KMS-11 (cell line): ENCODE measurements at regions not wholly inside any gene's neighbourhood (a gene's known extent, or its start where the extent isn't known, plus 50 kb on each side); places are given as distances from the start of the nearest gene placed in this dataset.

Source experiments
- H2AFZ ChIP-seq: fragments of 200-600 bp; sonication (generic); 2 replicates; pipeline ENCODE4 v1.6.1; 2016; ENCODE audit warnings: antibody characterized with exemption, mixed run types, low read depth
- H3K27ac ChIP-seq: fragments of 200-600 bp; sonication (generic); 2 replicates; pipeline ENCODE4 v1.6.1; 2016; ENCODE audit warnings: mild to moderate bottlenecking, mixed run types
- H3K27me3 ChIP-seq: fragments of 200-600 bp; sonication (generic); 2 replicates; pipeline ENCODE4 v1.6.1; 2017; ENCODE audit warnings: mild to moderate bottlenecking, low read depth, mixed run types, moderate library complexity; ENCODE audit not compliant: insufficient read depth
- H3K36me3 ChIP-seq: fragments of 200-600 bp; sonication (generic); 2 replicates; pipeline ENCODE4 v1.6.1; 2017; ENCODE audit warnings: mild to moderate bottlenecking, mixed run types; ENCODE audit not compliant: insufficient read depth
- H3K4me1 ChIP-seq: fragments of 200-600 bp; sonication (generic); 2 replicates; pipeline ENCODE4 v1.6.1; 2016; ENCODE audit warnings: mild to moderate bottlenecking, low read depth, mixed run types; ENCODE audit not compliant: poor library complexity, severe bottlenecking
- H3K4me2 ChIP-seq: fragments of 200-600 bp; sonication (generic); 2 replicates; pipeline ENCODE4 v1.7.0; 2016; ENCODE audit warnings: mild to moderate bottlenecking, mixed run types
- H3K4me3 ChIP-seq: fragments of 200-600 bp; sonication (generic); IDR thresholded peaks from 2 replicates; pipeline ENCODE4 v1.6.1; 2017; ENCODE audit warnings: low read depth, low read length, mixed read lengths; ENCODE audit not compliant: insufficient read depth
- H3K79me2 ChIP-seq: fragments of 200-600 bp; sonication (generic); 2 replicates; pipeline ENCODE4 v1.6.1; 2016; ENCODE audit warnings: low read depth, mixed run types; ENCODE audit not compliant: insufficient read depth
- H3K9ac ChIP-seq: fragments of 200-600 bp; sonication (generic); 2 replicates; pipeline ENCODE4 v1.6.1; 2016; ENCODE audit warnings: mild to moderate bottlenecking, mixed run types
- H4K20me1 ChIP-seq: fragments of 200-600 bp; sonication (generic); 2 replicates; pipeline ENCODE4 v1.6.1; 2016; ENCODE audit warnings: mild to moderate bottlenecking, mixed run types; ENCODE audit not compliant: insufficient read depth
- TF ChIP-seq, protein P1 (sequence below): fragments of 200-600 bp; sonication (generic); conservative IDR thresholded peaks from 2 replicates; pipeline ENCODE4 v1.6.1; 2017; ENCODE audit warnings: low read depth, mild to moderate bottlenecking, antibody characterized with exemption, low read length, moderate library complexity, mixed read lengths

DNA sequence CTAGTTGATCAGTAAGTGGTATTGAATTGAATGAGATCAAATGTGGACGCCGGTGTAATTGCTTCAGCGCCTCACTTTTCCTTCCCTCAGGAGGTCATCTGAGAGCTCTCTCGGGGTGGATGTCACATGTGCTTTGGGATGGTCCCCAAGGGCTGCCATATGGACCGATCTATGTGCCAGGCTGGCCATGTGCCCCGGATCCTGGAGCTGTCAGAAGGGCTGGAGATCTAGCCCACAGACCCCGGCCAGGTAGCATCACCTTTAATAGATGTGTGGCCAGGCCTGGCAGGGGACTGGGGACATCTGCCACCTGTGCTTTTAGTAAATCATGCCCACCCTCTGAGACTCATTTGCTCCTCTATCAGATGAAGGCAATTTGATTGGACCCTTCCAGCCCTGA, 95.3 kb upstream of the CRHR1 start:
- H2AFZ ChIP-seq = no peak overlapping the region
- no peak overlapping the region for H3K4me3 ChIP-seq
- peaks cover 19% of the 10 kb centered on the region; the same call in 1 of the 2 replicates for H3K27me3 ChIP-seq
- H4K20me1 ChIP-seq = no peaks in the 10 kb centered on the region
- H3K9ac ChIP-seq = no peak overlapping the region
- H3K79me2 ChIP-seq = no peaks in the 10 kb centered on the region
- H3K4me2 ChIP-seq = no peak overlapping the region
- no peaks in the 10 kb centered on the region for H3K4me1 ChIP-seq
- H3K36me3 ChIP-seq = no peaks in the 10 kb centered on the region
- H3K27ac ChIP-seq = no peak overlapping the region
- TF ChIP-seq, protein P1, sequence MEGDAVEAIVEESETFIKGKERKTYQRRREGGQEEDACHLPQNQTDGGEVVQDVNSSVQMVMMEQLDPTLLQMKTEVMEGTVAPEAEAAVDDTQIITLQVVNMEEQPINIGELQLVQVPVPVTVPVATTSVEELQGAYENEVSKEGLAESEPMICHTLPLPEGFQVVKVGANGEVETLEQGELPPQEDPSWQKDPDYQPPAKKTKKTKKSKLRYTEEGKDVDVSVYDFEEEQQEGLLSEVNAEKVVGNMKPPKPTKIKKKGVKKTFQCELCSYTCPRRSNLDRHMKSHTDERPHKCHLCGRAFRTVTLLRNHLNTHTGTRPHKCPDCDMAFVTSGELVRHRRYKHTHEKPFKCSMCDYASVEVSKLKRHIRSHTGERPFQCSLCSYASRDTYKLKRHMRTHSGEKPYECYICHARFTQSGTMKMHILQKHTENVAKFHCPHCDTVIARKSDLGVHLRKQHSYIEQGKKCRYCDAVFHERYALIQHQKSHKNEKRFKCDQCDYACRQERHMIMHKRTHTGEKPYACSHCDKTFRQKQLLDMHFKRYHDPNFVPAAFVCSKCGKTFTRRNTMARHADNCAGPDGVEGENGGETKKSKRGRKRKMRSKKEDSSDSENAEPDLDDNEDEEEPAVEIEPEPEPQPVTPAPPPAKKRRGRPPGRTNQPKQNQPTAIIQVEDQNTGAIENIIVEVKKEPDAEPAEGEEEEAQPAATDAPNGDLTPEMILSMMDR = no peak

DNA sequence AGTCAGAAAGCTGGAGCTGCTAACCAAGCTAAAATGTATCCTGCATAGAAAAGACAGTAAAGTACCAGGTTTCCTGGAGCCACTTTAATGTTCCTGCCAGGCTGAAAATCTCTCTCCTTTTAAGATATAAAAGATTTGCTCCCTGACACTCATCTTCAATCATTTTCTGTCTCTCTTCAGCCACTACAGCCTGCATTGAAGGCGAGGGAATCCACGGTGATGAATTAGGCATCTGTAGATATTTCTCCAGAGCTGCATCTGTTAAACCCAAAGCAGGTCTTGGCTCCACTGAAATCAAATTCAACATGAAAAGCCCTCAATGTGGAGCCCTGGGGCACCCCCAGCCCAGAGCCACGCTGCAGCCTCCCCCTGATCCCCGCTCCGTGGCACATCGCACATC, 94.7 kb upstream of the CRHR1 start:
- H3K4me2 ChIP-seq = no peak overlapping the region
- no peak overlapping the region for H2AFZ ChIP-seq
- H3K27ac ChIP-seq = no peak overlapping the region
- H3K36me3 ChIP-seq = no peaks in the 10 kb centered on the region
- TF ChIP-seq, protein P1 = no peak
- H3K27me3 ChIP-seq = peaks cover 19% of the 10 kb centered on the region; the same call in 1 of the 2 replicates
- no peaks in the 10 kb centered on the region for H3K4me1 ChIP-seq
- no peaks in the 10 kb centered on the region for H4K20me1 ChIP-seq
- no peak overlapping the region for H3K4me3 ChIP-seq
- H3K9ac ChIP-seq = no peak overlapping the region
- H3K79me2 ChIP-seq = no peaks in the 10 kb centered on the region

DNA sequence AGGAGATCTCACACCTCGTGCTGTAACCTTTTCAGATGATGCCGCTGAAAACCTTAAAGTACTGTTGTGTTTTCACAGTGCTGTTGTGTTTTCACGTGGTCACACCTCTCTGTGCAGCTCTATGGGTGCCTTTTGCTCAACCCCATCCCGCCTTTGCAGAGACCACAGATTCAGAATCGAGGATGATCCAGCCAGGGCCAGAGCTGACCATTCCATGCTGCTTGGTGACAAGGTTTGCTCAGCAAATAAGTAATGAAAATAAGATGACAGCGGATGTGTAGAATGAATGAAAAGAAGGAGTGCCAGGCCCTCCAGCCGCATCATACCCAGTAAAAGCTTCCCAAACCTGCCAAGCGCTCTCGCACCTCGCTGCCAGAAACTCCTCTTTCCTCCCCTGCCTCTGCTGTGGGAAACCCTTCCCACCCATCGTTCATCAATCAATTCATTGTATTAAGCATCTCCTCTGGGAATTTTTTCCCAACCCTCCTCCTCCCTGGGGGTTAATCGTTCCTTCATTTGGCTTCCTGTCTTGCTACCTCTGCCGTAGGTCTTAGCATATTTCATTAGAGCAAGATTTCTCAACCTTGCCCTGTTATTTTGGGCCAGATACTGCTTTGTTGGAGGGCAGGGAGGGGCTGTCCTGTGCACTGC, 93.4 kb upstream of the CRHR1 start:
- Histone ChIP-seq H3K4me3 (no peak overlapping the region), H3K79me2 (no peaks in the 10 kb centered on the region), H2AFZ (no peak overlapping the region), H3K36me3 (no peaks in the 10 kb centered on the region), H3K4me1 (no peaks in the 10 kb centered on the region), H3K9ac (no peak overlapping the region), H3K27me3 (peaks cover 24% of the 10 kb centered on the region; the same call in 1 of the 2 replicates), H3K27ac (no peak overlapping the region), H4K20me1 (no peaks in the 10 kb centered on the region), H3K4me2 (no peak overlapping the region)
- TF ChIP-seq, protein P1 = no peak

DNA sequence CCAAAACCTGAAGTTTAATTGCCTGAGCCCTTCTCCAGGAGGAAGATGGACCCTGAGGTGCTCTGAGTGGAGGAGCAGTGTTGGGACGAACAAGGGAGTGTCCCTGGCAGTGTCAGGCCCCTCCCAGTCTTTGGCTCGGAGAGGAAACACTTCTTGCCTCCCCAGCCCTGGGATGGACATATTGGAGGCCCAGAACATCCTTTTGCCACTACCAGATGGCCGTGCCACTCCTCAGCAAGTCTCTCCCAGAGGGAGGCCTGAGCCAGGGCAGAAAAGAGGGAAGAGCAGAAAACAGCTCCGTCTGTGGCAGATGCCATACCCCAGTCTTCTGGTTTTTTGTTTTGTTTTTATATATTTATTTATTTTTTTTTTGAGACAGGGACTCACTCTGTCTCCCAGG, 91.5 kb upstream of the CRHR1 start:
- Histone ChIP-seq H3K4me1 (no peaks in the 10 kb centered on the region), H3K36me3 (no peaks in the 10 kb centered on the region), H3K27me3 (peaks cover 24% of the 10 kb centered on the region; the same call in 1 of the 2 replicates), H3K4me3 (no peak overlapping the region), H3K9ac (no peak overlapping the region), H3K4me2 (no peak overlapping the region), H2AFZ (no peak overlapping the region), H4K20me1 (no peaks in the 10 kb centered on the region), H3K27ac (no peak overlapping the region), H3K79me2 (no peaks in the 10 kb centered on the region)
- TF ChIP-seq, protein P1 = no peak
